ENCODE measurements at regions not wholly inside any gene's neighbourhood (a gene's known extent, or its start where the extent isn't known, plus 50 kb on each side); places are given as distances from the start of the nearest gene placed in this dataset.

DNA sequence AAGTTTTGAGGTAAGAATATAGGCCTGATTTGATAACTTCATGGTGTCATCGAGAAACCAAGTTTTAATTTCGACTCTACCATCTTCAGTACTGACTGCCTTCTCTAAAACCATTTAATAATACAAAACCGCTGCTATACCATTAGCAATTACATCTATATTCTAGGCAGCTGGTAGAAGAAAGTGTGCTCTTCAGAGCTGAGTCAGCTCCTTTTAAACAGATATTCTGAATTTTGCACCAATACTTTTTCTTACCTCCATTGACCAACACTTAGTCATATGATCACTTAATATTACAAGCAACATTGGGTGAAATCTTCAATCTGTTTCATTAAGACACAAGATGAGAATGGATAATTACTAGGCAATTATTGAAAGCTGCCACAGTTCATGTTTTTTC, 1667.8 kb downstream of the PCDH9 start:
- H3K36me3 ChIP-seq, result no peaks in the 10 kb centered on the region
- H3K27me3 ChIP-seq (replicated peaks; ENCODE audit: insufficient read depth), result no peaks in the 10 kb centered on the region
- H3K27ac ChIP-seq, result no peak overlapping the region
- no peak for DNase-seq (ENCODE audit: low spot score)
- H3K4me1 ChIP-seq (replicated peaks), result no peaks in the 10 kb centered on the region
- no peak overlapping the region for H3K4me3 ChIP-seq
- intact Hi-C loops (cut with DNase I), result no loop called here
- TF ChIP-seq POLR2AphosphoS5 (IDR thresholded peaks at IDR 0.05), result no peak
- no peak for TF ChIP-seq POLR2A (IDR thresholded peaks at IDR 0.05)
- TF ChIP-seq, protein P1, sequence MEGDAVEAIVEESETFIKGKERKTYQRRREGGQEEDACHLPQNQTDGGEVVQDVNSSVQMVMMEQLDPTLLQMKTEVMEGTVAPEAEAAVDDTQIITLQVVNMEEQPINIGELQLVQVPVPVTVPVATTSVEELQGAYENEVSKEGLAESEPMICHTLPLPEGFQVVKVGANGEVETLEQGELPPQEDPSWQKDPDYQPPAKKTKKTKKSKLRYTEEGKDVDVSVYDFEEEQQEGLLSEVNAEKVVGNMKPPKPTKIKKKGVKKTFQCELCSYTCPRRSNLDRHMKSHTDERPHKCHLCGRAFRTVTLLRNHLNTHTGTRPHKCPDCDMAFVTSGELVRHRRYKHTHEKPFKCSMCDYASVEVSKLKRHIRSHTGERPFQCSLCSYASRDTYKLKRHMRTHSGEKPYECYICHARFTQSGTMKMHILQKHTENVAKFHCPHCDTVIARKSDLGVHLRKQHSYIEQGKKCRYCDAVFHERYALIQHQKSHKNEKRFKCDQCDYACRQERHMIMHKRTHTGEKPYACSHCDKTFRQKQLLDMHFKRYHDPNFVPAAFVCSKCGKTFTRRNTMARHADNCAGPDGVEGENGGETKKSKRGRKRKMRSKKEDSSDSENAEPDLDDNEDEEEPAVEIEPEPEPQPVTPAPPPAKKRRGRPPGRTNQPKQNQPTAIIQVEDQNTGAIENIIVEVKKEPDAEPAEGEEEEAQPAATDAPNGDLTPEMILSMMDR (IDR thresholded peaks at IDR 0.05), result no peak
- H3K9me3 ChIP-seq, result no peaks in the 10 kb centered on the region
- WGBS, result 98% methylated on average over 3 of the region's 3 CpGs

DNA sequence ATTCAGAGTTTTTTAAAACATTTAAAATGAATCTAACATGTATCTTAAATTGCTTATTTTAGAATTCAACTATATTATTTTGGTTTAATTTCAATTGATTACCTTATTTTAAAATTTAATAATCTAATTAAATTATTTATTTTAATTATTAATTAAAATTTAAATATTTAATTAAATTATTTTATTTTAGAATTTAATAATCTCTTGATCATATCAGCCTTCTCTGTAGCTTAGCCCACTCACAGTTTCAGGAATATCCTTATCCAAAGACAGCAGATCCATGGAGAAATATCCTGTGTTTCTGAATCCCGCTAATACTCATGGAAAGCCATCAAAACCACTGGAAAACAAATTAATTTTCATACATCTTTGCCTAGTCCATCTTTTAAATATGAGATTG, 1669.2 kb downstream of the PCDH9 start:
- Histone ChIP-seq H3K27me3 (replicated peaks; ENCODE audit: insufficient read depth) (no peaks in the 10 kb centered on the region), H3K36me3 (no peaks in the 10 kb centered on the region), H3K4me1 (replicated peaks) (no peaks in the 10 kb centered on the region), H3K9me3 (no peaks in the 10 kb centered on the region), H3K4me3 (no peak overlapping the region), H3K27ac (no peak overlapping the region)
- DNase-seq (ENCODE audit: low spot score), result no peak
- intact Hi-C loops (cut with DNase I), result no loop called here
- TF ChIP-seq POLR2A (IDR thresholded peaks at IDR 0.05) (no peak), POLR2AphosphoS5 (IDR thresholded peaks at IDR 0.05) (no peak)
- TF ChIP-seq, protein P1 (IDR thresholded peaks at IDR 0.05), result no peak
- WGBS, result 93% methylated on average over 1 of the region's 1 CpG

DNA sequence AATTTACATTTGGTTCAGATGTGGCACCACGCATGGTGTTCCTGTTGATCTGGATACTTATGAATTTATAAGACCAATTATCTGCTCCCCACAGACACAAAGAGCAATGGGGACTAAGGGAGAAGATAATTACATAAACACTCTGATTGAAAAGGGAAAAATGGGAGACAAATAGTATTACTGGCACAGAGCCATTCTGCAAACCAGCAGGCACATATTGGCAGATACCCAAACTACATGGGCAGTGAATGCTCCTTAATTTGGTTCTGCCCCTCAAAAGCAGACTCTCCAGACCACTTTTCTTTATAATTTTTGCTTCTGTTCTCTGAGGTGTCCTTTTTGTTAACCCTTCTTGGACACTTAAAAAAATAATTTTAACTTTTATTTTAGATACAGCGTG, 1674.2 kb downstream of the PCDH9 start:
- Histone ChIP-seq H3K4me1 (replicated peaks) (no peaks in the 10 kb centered on the region), H3K27me3 (replicated peaks; ENCODE audit: insufficient read depth) (no peaks in the 10 kb centered on the region), H3K4me3 (no peak overlapping the region), H3K9me3 (no peaks in the 10 kb centered on the region), H3K36me3 (no peaks in the 10 kb centered on the region), H3K27ac (no peak overlapping the region)
- WGBS, result 71% methylated on average over 2 of the region's 2 CpGs
- DNase-seq (ENCODE audit: low spot score), result no peak
- intact Hi-C loops (cut with DNase I), result no loop called here
- TF ChIP-seq, protein P1 (IDR thresholded peaks at IDR 0.05), result no peak
- TF ChIP-seq POLR2A (IDR thresholded peaks at IDR 0.05) (no peak), POLR2AphosphoS5 (IDR thresholded peaks at IDR 0.05) (no peak)

DNA sequence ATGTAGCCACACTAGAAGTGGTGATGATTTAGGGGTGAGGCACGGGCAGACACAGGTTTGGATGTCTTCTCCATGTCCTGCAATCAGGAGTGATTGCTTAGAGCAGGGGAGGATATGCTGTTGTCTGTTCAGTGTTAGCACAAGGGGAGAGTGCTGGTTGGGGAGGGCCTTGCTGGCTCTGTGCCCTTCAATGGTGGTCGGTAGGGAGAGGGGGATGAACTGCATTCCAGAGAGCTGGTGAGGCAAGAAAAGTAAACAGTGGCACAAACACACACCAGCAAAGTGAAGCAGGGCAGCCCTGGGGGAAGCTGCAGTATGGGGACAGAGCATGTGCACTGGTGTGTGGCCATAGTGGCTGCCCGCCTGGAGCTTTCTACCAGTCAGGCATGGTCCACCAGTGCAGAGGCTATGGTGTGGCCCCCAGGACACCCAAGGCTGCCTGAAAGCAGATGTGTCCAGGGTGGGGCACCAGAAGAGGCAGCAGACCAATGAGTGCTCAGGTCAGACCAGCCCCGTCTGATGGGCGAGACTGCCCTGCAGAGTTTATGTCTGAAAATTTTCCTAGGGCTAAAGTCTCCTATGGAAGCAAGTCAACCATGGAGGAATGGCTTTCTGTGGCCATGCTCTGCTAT, 1676.9 kb downstream of the PCDH9 start:
- no peaks in the 10 kb centered on the region for H3K36me3 ChIP-seq
- no peak overlapping the region for H3K4me3 ChIP-seq
- no peaks in the 10 kb centered on the region for H3K27me3 ChIP-seq (replicated peaks; ENCODE audit: insufficient read depth)
- intact Hi-C loops (cut with DNase I), result no loop called here
- WGBS, result 28% methylated on average over 5 of the region's 5 CpGs
- no peaks in the 10 kb centered on the region for H3K9me3 ChIP-seq
- DNase-seq (ENCODE audit: low spot score), result no peak
- H3K4me1 ChIP-seq (replicated peaks), result no peaks in the 10 kb centered on the region
- TF ChIP-seq POLR2A (IDR thresholded peaks at IDR 0.05) (no peak), POLR2AphosphoS5 (IDR thresholded peaks at IDR 0.05) (no peak)
- TF ChIP-seq, protein P1 (IDR thresholded peaks at IDR 0.05), result no peak
- H3K27ac ChIP-seq, result no peak overlapping the region

DNA sequence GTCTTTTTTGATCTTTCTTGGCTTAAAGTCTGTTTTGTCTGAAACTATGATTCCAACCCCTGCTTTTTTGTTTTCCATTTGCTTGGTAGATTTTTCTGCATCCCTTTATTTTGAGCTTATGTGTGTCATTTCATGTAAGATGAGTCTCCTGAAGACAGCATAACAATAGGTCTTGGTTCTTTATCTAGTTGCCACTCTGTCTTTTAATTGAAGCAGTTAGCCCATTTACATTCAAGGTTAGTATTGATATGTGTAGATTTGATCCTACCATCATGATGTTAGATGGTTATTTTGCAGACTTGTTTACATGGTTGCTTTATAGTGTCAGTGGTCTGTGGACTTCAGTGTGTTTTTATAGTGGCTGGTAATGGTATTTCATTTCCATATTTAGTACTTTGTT, 1678.9 kb downstream of the PCDH9 start:
- Histone ChIP-seq H3K27ac (no peak overlapping the region), H3K4me3 (no peak overlapping the region), H3K9me3 (no peaks in the 10 kb centered on the region), H3K36me3 (no peaks in the 10 kb centered on the region), H3K4me1 (replicated peaks) (no peaks in the 10 kb centered on the region), H3K27me3 (replicated peaks; ENCODE audit: insufficient read depth) (no peaks in the 10 kb centered on the region)
- DNase-seq (ENCODE audit: low spot score), result no peak
- intact Hi-C loops (cut with DNase I), result no loop called here
- TF ChIP-seq POLR2A (IDR thresholded peaks at IDR 0.05), result no peak
- TF ChIP-seq, protein P1 (IDR thresholded peaks at IDR 0.05), result no peak
- no peak for TF ChIP-seq POLR2AphosphoS5 (IDR thresholded peaks at IDR 0.05)

Measured in prostate gland (tissue), 2 donors.